Lower lobe of right lung (tissue), 2 donors: ENCODE measurements at regions not wholly inside any gene's neighbourhood (a gene's known extent, or its start where the extent isn't known, plus 50 kb on each side); places are given as distances from the start of the nearest gene placed in this dataset.
"Not testable (repeated sequence)": the region's sequence is repeated elsewhere in the genome, so short reads cannot be mapped to it uniquely, and the experiment has no call there.

Source experiments
- ATAC-seq, 2 donors: fragments of 200-7000 bp; cut with Tn5 transposase; one replicate each; pipeline ENCODE4 v1.9.1; 2020 to 2022; ENCODE audit warnings: mild to moderate bottlenecking in 2 of 2, moderate library complexity in 2 of 2
- DNase-seq: peaks from one replicate; pipeline ENCODE4 v3.0.0-alpha.2; 2020
- H3K27ac ChIP-seq: fragments of 200-600 bp; one replicate; pipeline ENCODE4 v1.8.0; 2022
- H3K27me3 ChIP-seq: fragments of 200-600 bp; one replicate; pipeline ENCODE4 v1.8.0; 2022; ENCODE audit warnings: low read depth
- H3K36me3 ChIP-seq: fragments of 200-600 bp; one replicate; pipeline ENCODE4 v1.8.0; 2022; ENCODE audit warnings: mild to moderate bottlenecking
- H3K4me1 ChIP-seq: fragments of 200-600 bp; one replicate; pipeline ENCODE4 v1.8.0; 2022
- H3K4me3 ChIP-seq: fragments of 200-600 bp; one replicate; pipeline ENCODE4 v1.8.0; 2022; ENCODE audit warnings: mild to moderate bottlenecking
- H3K9me3 ChIP-seq: fragments of 200-600 bp; one replicate; pipeline ENCODE4 v1.8.0; 2022
- CTCF ChIP-seq: fragments of 200-600 bp; IDR thresholded peaks from one replicate; pipeline ENCODE4 v1.8.0; 2022; ENCODE audit warnings: antibody characterized with exemption, mild to moderate bottlenecking
- intact Hi-C: fragments of 100-400 bp; cut with DNase I; formaldehyde crosslinking; loops from one replicate; pipeline ENCODE4 v1.11.0; 2022
- donor health status: DM: no; HTN: yes; CAD: no; lungs with severe emphysema.

- no peak for DNase-seq
Measured at GRCh38 chr12:70082997-70083676, 160.1 kb upstream of the CNOT2 start.

GRCh38 chr12:70083677-70084020 lies 159.6 kb upstream of the CNOT2 start:
- no peaks in the 10 kb centered on the region for H3K36me3 ChIP-seq
- H3K4me3 ChIP-seq = no peak overlapping the region
- H3K27me3 ChIP-seq = no peaks in the 10 kb centered on the region
- H3K4me1 ChIP-seq = no peaks in the 10 kb centered on the region
- intact Hi-C loops = no loop called here
- H3K9me3 ChIP-seq = no peaks in the 10 kb centered on the region
- ATAC-seq (no peak), DNase-seq (no peak)
- no peak for TF ChIP-seq CTCF
- H3K27ac ChIP-seq = no peak overlapping the region

More at GRCh38 chr12:70082997-70083676, 160.1 kb upstream of the CNOT2 start:
- no peak for ATAC-seq
- Histone ChIP-seq H3K36me3 (no peaks in the 10 kb centered on the region), H3K27me3 (no peaks in the 10 kb centered on the region), H3K4me3 (no peak overlapping the region), H3K9me3 (no peaks in the 10 kb centered on the region), H3K27ac (no peak overlapping the region), H3K4me1 (no peaks in the 10 kb centered on the region)
- TF ChIP-seq CTCF = no peak
- intact Hi-C loops = no loop called here

GRCh38 chr12:70086372-70086771 lies 156.9 kb upstream of the CNOT2 start:
- intact Hi-C loops, H3K4me1 ChIP-seq, H3K27ac ChIP-seq, H3K9me3 ChIP-seq, DNase-seq, H3K4me3 ChIP-seq, ATAC-seq, H3K36me3 ChIP-seq, H3K27me3 ChIP-seq: not testable (repeated sequence)

- Histone ChIP-seq H3K27me3 (no peaks in the 10 kb centered on the region), H3K4me3 (no peak overlapping the region), H3K36me3 (no peaks in the 10 kb centered on the region), H3K9me3 (no peaks in the 10 kb centered on the region), H3K4me1 (no peaks in the 10 kb centered on the region), H3K27ac (no peak overlapping the region)
- no peak for TF ChIP-seq CTCF
- DNase-seq (no peak), ATAC-seq (no peak)
- intact Hi-C loops = no loop called here
Measured at GRCh38 chr12:70091021-70091521, 152.2 kb upstream of the CNOT2 start.

GRCh38 chr12:70094467-70094866 lies 148.8 kb upstream of the CNOT2 start:
- H3K9me3 ChIP-seq = no peaks in the 10 kb centered on the region
- intact Hi-C loops = no loop called here
- TF ChIP-seq CTCF = no peak
- no peaks in the 10 kb centered on the region for H3K27me3 ChIP-seq
- H3K4me1 ChIP-seq = no peaks in the 10 kb centered on the region
- H3K27ac ChIP-seq = no peak overlapping the region
- no peaks in the 10 kb centered on the region for H3K36me3 ChIP-seq
- no peak overlapping the region for H3K4me3 ChIP-seq
- ATAC-seq (no peak), DNase-seq (no peak)

GRCh38 chr12:70096759-70097410 lies 146.3 kb upstream of the CNOT2 start:
- DNase-seq = no peak
- Histone ChIP-seq H3K4me3 (no peak overlapping the region), H3K9me3 (no peaks in the 10 kb centered on the region), H3K27me3 (no peaks in the 10 kb centered on the region), H3K4me1 (no peaks in the 10 kb centered on the region), H3K27ac (no peak overlapping the region), H3K36me3 (no peaks in the 10 kb centered on the region)
- ATAC-seq = no peak
- intact Hi-C loops = no loop called here
- no peak for TF ChIP-seq CTCF
